H9 (cell line): ENCODE measurements at regions not wholly inside any gene's neighbourhood (a gene's known extent, or its start where the extent isn't known, plus 50 kb on each side); places are given as distances from the start of the nearest gene placed in this dataset.

Experiments used
- DNase-seq: peaks from one replicate; pipeline ENCODE4 v3.0.0-alpha.2; 2017
- H2AFZ ChIP-seq: one replicate; pipeline ENCODE4 v1.6.1; 2013; ENCODE audit warnings: mild to moderate bottlenecking, low read length, control low read depth, moderate library complexity
- H2AK5ac ChIP-seq: 2 replicates; pipeline ENCODE4 v1.6.1; 2013; ENCODE audit warnings: low read length, control low read depth, mixed read lengths; ENCODE audit not compliant: insufficient read length
- H2BK120ac ChIP-seq: one replicate; pipeline ENCODE4 v1.6.1; 2013; ENCODE audit warnings: low read depth, mild to moderate bottlenecking, low read length, control low read depth, inconsistent platforms; ENCODE audit not compliant: poor library complexity, severe bottlenecking
- H2BK12ac ChIP-seq: 2 replicates; pipeline ENCODE4 v1.6.1; 2013; ENCODE audit warnings: low read length, control low read depth, mixed read lengths, low read depth; ENCODE audit not compliant: insufficient read length
- H2BK15ac ChIP-seq: 2 replicates; pipeline ENCODE4 v1.6.1; 2013; ENCODE audit warnings: low read depth, low read length, control low read depth
- H2BK20ac ChIP-seq: one replicate; pipeline ENCODE4 v1.6.1; 2013; ENCODE audit warnings: low read depth, mild to moderate bottlenecking, low read length, control low read depth, inconsistent platforms; ENCODE audit not compliant: poor library complexity, severe bottlenecking
- H2BK5ac ChIP-seq: 2 replicates; pipeline ENCODE4 v1.6.1; 2013; ENCODE audit warnings: low read length, control low read depth, mixed read lengths; ENCODE audit not compliant: insufficient read length
- H3K14ac ChIP-seq: 2 replicates; pipeline ENCODE4 v1.6.1; 2013; ENCODE audit warnings: low read length, control low read depth; ENCODE audit not compliant: insufficient read depth
- H3K18ac ChIP-seq: 2 replicates; pipeline ENCODE4 v1.6.1; 2013; ENCODE audit warnings: low read depth, mild to moderate bottlenecking, mixed read lengths, low read length, control low read depth; ENCODE audit not compliant: insufficient read length
- H3K23ac ChIP-seq: 2 replicates; pipeline ENCODE4 v1.6.1; 2013; ENCODE audit warnings: low read length, control low read depth, mixed read lengths, low read depth; ENCODE audit not compliant: insufficient read length
- H3K23me2 ChIP-seq: 2 replicates; pipeline ENCODE4 v1.6.1; 2013; ENCODE audit warnings: low read depth, mild to moderate bottlenecking, mixed read lengths, low read length, control low read depth; ENCODE audit not compliant: insufficient read length, poor library complexity, severe bottlenecking
- H3K27ac ChIP-seq: 2 replicates; pipeline ENCODE4 v1.5.1; 2013; ENCODE audit warnings: low read length, control low read depth, mixed read lengths, low read depth; ENCODE audit not compliant: insufficient read length
- H3K27me3 ChIP-seq: 2 replicates; pipeline ENCODE4 v1.6.1; 2013; ENCODE audit warnings: low read length, control low read depth, inconsistent platforms; ENCODE audit not compliant: insufficient read depth
- H3K4ac ChIP-seq: 2 replicates; pipeline ENCODE4 v1.6.1; 2013; ENCODE audit warnings: low read depth, mild to moderate bottlenecking, control low read depth, inconsistent platforms, low read length, moderate library complexity
- H3K4me1 ChIP-seq: 2 replicates; pipeline ENCODE4 v1.6.1; 2013; ENCODE audit warnings: low read length, control low read depth, inconsistent platforms; ENCODE audit not compliant: insufficient read depth
- H3K4me2 ChIP-seq: 2 replicates; pipeline ENCODE4 v1.6.1; 2013; ENCODE audit warnings: low read length, control low read depth, mixed read lengths; ENCODE audit not compliant: insufficient read length, insufficient read depth
- H3K56ac ChIP-seq: 2 replicates; pipeline ENCODE4 v1.6.1; 2013; ENCODE audit warnings: low read depth, mild to moderate bottlenecking, mixed read lengths, low read length, control low read depth; ENCODE audit not compliant: insufficient read length
- H3K79me1 ChIP-seq: 2 replicates; pipeline ENCODE4 v1.6.1; 2013; ENCODE audit warnings: low read depth, mild to moderate bottlenecking, moderate library complexity, low read length, control low read depth, inconsistent platforms; ENCODE audit not compliant: insufficient read depth, poor library complexity, severe bottlenecking
- H3K79me2 ChIP-seq: 2 replicates; pipeline ENCODE4 v1.6.1; 2013; ENCODE audit warnings: low read length, control low read depth, inconsistent platforms; ENCODE audit not compliant: insufficient read depth
- H3K9ac ChIP-seq: 2 replicates; pipeline ENCODE4 v1.6.1; 2013; ENCODE audit warnings: low read length, control low read depth, mixed read lengths; ENCODE audit not compliant: insufficient read length; ENCODE audit errors: extremely low read depth
- H3K9me3 ChIP-seq: one replicate; pipeline ENCODE4 v1.6.1; 2013; ENCODE audit warnings: low read depth, low read length, inconsistent platforms; ENCODE audit not compliant: control insufficient read depth
- H3T11ph ChIP-seq: one replicate; pipeline ENCODE4 v1.6.1; 2013; ENCODE audit warnings: mild to moderate bottlenecking, low read length, control low read depth, inconsistent platforms
- H4K20me1 ChIP-seq: one replicate; pipeline ENCODE4 v1.6.1; 2013; ENCODE audit not compliant: control insufficient read depth, insufficient read length, insufficient read depth
- H4K5ac ChIP-seq: 2 replicates; pipeline ENCODE4 v1.6.1; 2013; ENCODE audit warnings: low read depth, mild to moderate bottlenecking, mixed read lengths, low read length, control low read depth; ENCODE audit not compliant: insufficient read length
- H4K8ac ChIP-seq: replicated peaks from 2 replicates; pipeline ENCODE4 v1.6.1; 2013; ENCODE audit warnings: low read length, control low read depth, mixed read lengths, low read depth; ENCODE audit not compliant: insufficient read length
- H4K91ac ChIP-seq: 2 replicates; pipeline ENCODE4 v1.6.1; 2013; ENCODE audit warnings: low read depth, mild to moderate bottlenecking, moderate library complexity, mixed read lengths, low read length, control low read depth; ENCODE audit not compliant: insufficient read length
- H3K27ac Mint-ChIP-seq, 3 experiments: 2 replicates in 2 of 3; 3 replicates in 1 of 3; pipeline ENCODE4 v1.8.0; 2020 to 2021; ENCODE audit warnings: mixed read lengths in 3 of 3, mild to moderate bottlenecking in 1 of 3, moderate library complexity in 1 of 3
- H3K27me3 Mint-ChIP-seq: 2 replicates; pipeline ENCODE4 v1.8.0; 2021; ENCODE audit warnings: low read depth, mild to moderate bottlenecking, moderate library complexity, mixed read lengths
- H3K36me3 Mint-ChIP-seq, 3 experiments: 2 replicates in 2 of 3; 3 replicates in 1 of 3; pipeline ENCODE4 v1.8.0; 2020 to 2021; ENCODE audit warnings: low read depth in 3 of 3, mixed read lengths in 3 of 3; ENCODE audit not compliant: insufficient read depth in 1 of 3
- H3K4me1 Mint-ChIP-seq, 2 experiments: 2 replicates each; pipeline ENCODE4 v1.8.0; 2020; ENCODE audit warnings: mixed read lengths in 2 of 2
- H3K4me3 Mint-ChIP-seq, 2 experiments: 2 replicates in 1 of 2; 3 replicates in 1 of 2; pipeline ENCODE4 v1.8.0; 2020 to 2021; ENCODE audit warnings: mild to moderate bottlenecking in 2 of 2, mixed read lengths in 2 of 2, moderate library complexity in 1 of 2
- H3K9me3 Mint-ChIP-seq, 2 experiments: 2 replicates in 1 of 2; 3 replicates in 1 of 2; pipeline ENCODE4 v1.8.0; 2020; ENCODE audit warnings: mild to moderate bottlenecking in 2 of 2, mixed read lengths in 2 of 2, moderate library complexity in 1 of 2
- CTCF ChIP-seq: fragments of 200-600 bp; sonication (generic); conservative IDR thresholded peaks from 3 replicates; pipeline ENCODE4 v1.8.0; 2021; ENCODE audit warnings: antibody characterized with exemption, mild to moderate bottlenecking
- WGBS: extraction: QIAGEN DNeasy Blood & Tissue Kit; methylation state at CpG from one replicate; pipeline ENCODE4 v1.1.7; 2013; ENCODE audit warnings: missing lambda C conversion rate, low lambda C conversion rate, mixed read lengths; ENCODE audit not compliant: insufficient read length; ENCODE audit errors: extremely low coverage; 5-methylcytosine and 5-hydroxymethylcytosine counted together

- Histone ChIP-seq H4K5ac (no peak overlapping the region), H3K4me1 (no peaks in the 10 kb centered on the region; the same call in 1 of the 2 replicates), H2BK20ac (no peak overlapping the region), H2BK15ac (no peak overlapping the region), H3K27ac (no peak overlapping the region), H2AK5ac (no peak overlapping the region), H3K9ac (no peak overlapping the region), H3K79me1 (no peaks in the 10 kb centered on the region), H2BK12ac (no peak overlapping the region), H2BK120ac (no peak overlapping the region), H3K79me2 (no peaks in the 10 kb centered on the region), H3K23me2 (no peaks in the 10 kb centered on the region), H3K9me3 (no peaks in the 10 kb centered on the region), H3K27me3 (no peaks in the 10 kb centered on the region), H3K56ac (no peak overlapping the region), H4K8ac (no peak overlapping the region), H3K4ac (no peak overlapping the region), H2BK5ac (no peak overlapping the region), H2AFZ (no peak overlapping the region), H4K20me1 (no peaks in the 10 kb centered on the region), H3K18ac (no peak overlapping the region), H3K23ac (no peak overlapping the region), H3K14ac (no peak overlapping the region), H4K91ac (no peak overlapping the region), H3K4me2 (no peak overlapping the region), H3T11ph (no peak overlapping the region)
- no peak for DNase-seq
- Mint-ChIP-seq H3K27me3 (no peaks in the 10 kb centered on the region), H3K4me3 (no peak overlapping the region), H3K9me3 (peaks cover 0 to 3% of the 10 kb centered on the region in 2 experiments; a peak in 2 of 5 replicates), H3K4me1 (peaks cover 4 to 7% of the 10 kb centered on the region in 2 experiments), H3K36me3 (no peaks in the 10 kb centered on the region), H3K27ac (no peak overlapping the region)
- no CpG with 5 or more reads among the region's 4 CpGs for WGBS
- no peak for TF ChIP-seq CTCF
These were observed 483.2 kb upstream of the PTBP2 start for GRCh38 chr1:96238426-96238825.
